ENCODE measurements at regions not wholly inside any gene's neighbourhood (a gene's known extent, or its start where the extent isn't known, plus 50 kb on each side); places are given as distances from the start of the nearest gene placed in this dataset.

DNA sequence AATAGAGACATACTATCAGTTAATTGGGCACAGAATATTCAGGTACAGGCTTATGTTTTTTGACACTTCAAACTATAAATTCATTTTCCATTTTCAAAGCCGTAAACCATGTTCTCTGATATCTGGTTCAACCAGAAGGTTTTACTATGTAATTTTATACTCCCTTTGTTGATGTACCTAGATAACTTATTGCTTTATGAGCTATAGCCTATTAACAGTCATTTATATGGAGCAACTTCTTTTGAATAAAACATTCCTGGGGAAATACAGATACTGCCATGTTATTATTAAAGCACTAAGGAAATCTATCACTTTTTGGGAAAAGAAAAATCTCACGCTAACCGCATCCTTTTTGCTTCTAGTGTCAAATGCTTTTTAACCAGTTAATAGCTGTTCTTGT, 505.6 kb downstream of the PYDC2 start:
- intact Hi-C loops (cut with DNase I) = no loop called here
- Histone ChIP-seq H3K4me1 (replicated peaks in 1 of 2) (peaks cover 0 to 3% of the 10 kb centered on the region in 2 donors), H3K27ac (no peak overlapping the region), H3K9me3 (replicated peaks in 1 of 3) (no peaks in the 10 kb centered on the region), H3K27me3 (no peaks in the 10 kb centered on the region), H3K4me3 (no peak overlapping the region), H3K36me3 (replicated peaks in 1 of 2) (no peaks in the 10 kb centered on the region)
- DNase-seq = no peak
- no peak for TF ChIP-seq CTCF (IDR thresholded peaks at IDR 0.05)
- TF ChIP-seq POLR2A (IDR thresholded peaks at IDR 0.05) = no peak
- 87 to 93% (median 90%) methylated on average over 3 of the region's 3 CpGs for WGBS, 4 donors

- TF ChIP-seq CTCF (IDR thresholded peaks at IDR 0.05) (no peak), POLR2A (IDR thresholded peaks at IDR 0.05) (no peak)
- WGBS, 4 donors = 55 to 91% (median 70%) methylated on average over 3 of the region's 3 CpGs
- Histone ChIP-seq H3K27ac (no peak overlapping the region), H3K4me3 (no peak overlapping the region), H3K4me1 (replicated peaks in 1 of 2) (no peaks in the 10 kb centered on the region), H3K36me3 (replicated peaks in 1 of 2) (no peaks in the 10 kb centered on the region), H3K27me3 (no peaks in the 10 kb centered on the region), H3K9me3 (replicated peaks in 1 of 3) (no peaks in the 10 kb centered on the region)
- intact Hi-C loops (cut with DNase I) = no loop called here
- DNase-seq = no peak
Measured at GRCh38 chr3:191968299-191968698, 507.3 kb downstream of the PYDC2 start.

DNA sequence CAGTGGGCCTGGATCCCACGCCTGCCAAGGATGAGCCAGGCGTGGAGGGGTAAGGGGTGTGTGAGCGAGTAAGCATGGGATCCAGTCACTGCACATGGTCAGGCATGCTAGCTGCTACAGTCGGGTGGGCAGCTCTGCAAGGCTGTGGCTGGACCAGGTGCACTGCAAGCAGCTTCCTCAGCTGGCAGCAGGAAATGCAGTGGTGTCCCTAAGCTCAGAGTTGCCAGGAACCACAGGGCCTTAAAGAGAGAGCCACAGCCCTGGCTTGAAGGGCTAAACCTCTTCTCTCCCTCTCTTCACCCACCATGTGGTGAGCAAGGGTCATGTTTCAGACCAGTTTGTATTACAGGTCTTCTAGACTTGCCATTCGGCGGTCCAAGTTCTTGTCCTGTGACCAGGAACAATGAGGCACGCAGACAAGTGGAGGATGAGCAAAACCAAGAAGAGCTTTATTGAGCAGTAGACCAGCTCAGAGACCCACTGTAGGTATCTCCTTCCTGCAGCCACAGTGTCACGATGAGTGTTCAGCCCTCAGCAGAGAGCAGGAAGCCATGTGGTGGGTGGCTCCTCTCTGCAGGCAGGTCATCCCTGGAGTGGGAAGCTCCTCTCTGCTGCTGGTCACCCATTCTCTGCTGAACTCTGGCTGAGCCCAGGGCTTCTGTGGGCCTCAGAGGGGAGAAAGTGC, 511.9 kb downstream of the PYDC2 start:
- Histone ChIP-seq H3K27ac (no peak overlapping the region), H3K27me3 (no peaks in the 10 kb centered on the region), H3K4me3 (no peak overlapping the region), H3K9me3 (replicated peaks in 1 of 3) (no peaks in the 10 kb centered on the region), H3K36me3 (replicated peaks in 1 of 2) (no peaks in the 10 kb centered on the region), H3K4me1 (replicated peaks in 1 of 2) (no peaks in the 10 kb centered on the region)
- intact Hi-C loops (cut with DNase I) = no loop called here
- TF ChIP-seq CTCF (IDR thresholded peaks at IDR 0.05) = no peak
- no peak for TF ChIP-seq POLR2A (IDR thresholded peaks at IDR 0.05)
- no peak for DNase-seq
- 87 to 94% (median 92%) methylated on average over 8 of the region's 8 CpGs for WGBS, 4 donors

- Histone ChIP-seq H3K27me3 (no peaks in the 10 kb centered on the region), H3K27ac (no peak overlapping the region), H3K4me3 (no peak overlapping the region), H3K9me3 (replicated peaks in 1 of 3) (no peaks in the 10 kb centered on the region), H3K4me1 (replicated peaks in 1 of 2) (no peaks in the 10 kb centered on the region), H3K36me3 (replicated peaks in 1 of 2) (no peaks in the 10 kb centered on the region)
- intact Hi-C loops (cut with DNase I) = no loop called here
- DNase-seq = no peak
- 57 to 80% (median 69%) methylated on average over 3 to 6 of the region's 6 CpGs for WGBS, 4 donors
- TF ChIP-seq CTCF (IDR thresholded peaks at IDR 0.05) = no peak
- TF ChIP-seq POLR2A (IDR thresholded peaks at IDR 0.05) = no peak
Measured at GRCh38 chr3:191973820-191974219, 512.9 kb downstream of the PYDC2 start.

Measured in adrenal gland (tissue), 9 donors.